K562 (cell line): ENCODE measurements at regions not wholly inside any gene's neighbourhood (a gene's known extent, or its start where the extent isn't known, plus 50 kb on each side); places are given as distances from the start of the nearest gene placed in this dataset.

ENCODE experiments used
- ATAC-seq: fragments of 200-7000 bp; cut with Tn5 transposase; 3 replicates; pipeline ENCODE4 v1.9.1; 2020; ENCODE audit warnings: moderate library complexity
- BruUV-seq: library from RNA; stranded (reverse); fragments of 400-500 nt; replicated peaks from 2 replicates; lab custom pipeline; 2021; lab: Mats Ljungman, UMichigan
- CTCF ChIA-PET: fragments of 300-600 bp; formaldehyde crosslinking; extraction: SDS; loops from one replicate; lab custom pipeline; 2021; ENCODE audit warnings: low intra/inter-chr PET ratio; lab: Yijun Ruan, JAX
- POLR2A ChIA-PET: fragments of 300-600, 350-650 bp; sonication (Branson Sonifier 250); formaldehyde crosslinking; extraction: SDS; loops from one replicate; lab custom pipeline; 2021; ENCODE audit warnings: antibody characterized with exemption, inconsistent platforms; lab: Yijun Ruan, JAX
- DNase-seq, 4 experiments: peaks; one replicate each; pipeline versions ENCODE4 v3.0.0 to v3.0.0-alpha.2; 2011 to 2018; ENCODE audit warnings: low spot score in 3 of 4, mixed read lengths in 3 of 4; ENCODE audit errors: extremely low read depth in 1 of 4
- FAIRE-seq: peaks from 2 replicates; lab custom pipeline; 2011; peaks lifted over from hg19 to GRCh38; lab: Jason Lieb, UNC
- H2AFZ ChIP-seq: 2 replicates; pipeline ENCODE4 v1.6.0; 2011; ENCODE audit warnings: low read depth, low read length, control low read depth, inconsistent platforms
- H3K27ac ChIP-seq: fragments of 200-600 bp; 3 replicates; pipeline ENCODE4 v1.8.0; 2011; ENCODE audit warnings: low read depth, mild to moderate bottlenecking, control low read depth, inconsistent platforms, low read length, moderate library complexity, mixed read lengths; ENCODE audit errors: extremely low read depth
- H3K27me3 ChIP-seq, 2 experiments: fragments of 300-600 bp in 1 of 2; 2 replicates in 1 of 2; 3 replicates in 1 of 2; pipeline versions ENCODE4 v1.6.0 to v1.8.0; 2011; ENCODE audit warnings: inconsistent platforms in 2 of 2, low read length in 2 of 2, mild to moderate bottlenecking in 1 of 2, mixed read lengths in 1 of 2, moderate library complexity in 1 of 2; ENCODE audit not compliant: control insufficient read depth in 2 of 2, insufficient read depth in 2 of 2
- H3K36me3 ChIP-seq: fragments of 300-600 bp; 3 replicates; pipeline ENCODE4 v1.8.0; 2011; ENCODE audit warnings: mild to moderate bottlenecking, low read length, inconsistent platforms; ENCODE audit not compliant: control insufficient read depth, insufficient read depth
- H3K4me1 ChIP-seq, 2 experiments: fragments of 200-600 bp in 1 of 2; replicated peaks in 1 of 2; 2 replicates in 1 of 2; 3 replicates in 1 of 2; pipeline versions ENCODE4 v1.5.1 to v1.8.0; 2011; ENCODE audit warnings: inconsistent platforms in 2 of 2, low read length in 2 of 2, mild to moderate bottlenecking in 1 of 2, mixed read lengths in 1 of 2, moderate library complexity in 1 of 2; ENCODE audit not compliant: control insufficient read depth in 2 of 2, insufficient read depth in 2 of 2
- H3K4me2 ChIP-seq: 2 replicates; pipeline ENCODE4 v1.6.1; 2011; ENCODE audit warnings: low read length, control low read depth, inconsistent platforms, mixed read lengths; ENCODE audit not compliant: insufficient read depth
- H3K4me3 ChIP-seq: fragments of 200-600 bp; sonication (generic), shearing (Covaris generic); 2 replicates; pipeline ENCODE4 v1.5.1; 2016; ENCODE audit warnings: control low read depth, inconsistent platforms
- H3K79me2 ChIP-seq: fragments of 200-600 bp; 3 replicates; pipeline ENCODE4 v1.8.0; 2011; ENCODE audit warnings: low read length, inconsistent platforms; ENCODE audit not compliant: control insufficient read depth, insufficient read depth
- H3K9ac ChIP-seq, 2 experiments: 2 replicates each; pipeline versions ENCODE4 v1.6.0 to v1.6.1; 2011; ENCODE audit warnings: low read depth in 2 of 2, low read length in 2 of 2, control low read depth in 1 of 2, inconsistent platforms in 1 of 2, mild to moderate bottlenecking in 1 of 2, mixed read lengths in 1 of 2; ENCODE audit not compliant: insufficient read depth in 1 of 2
- H3K9me1 ChIP-seq: one replicate; pipeline ENCODE4 v1.6.0; 2011; ENCODE audit warnings: inconsistent platforms, mild to moderate bottlenecking, low read length, moderate library complexity; ENCODE audit not compliant: control insufficient read depth, insufficient read depth
- H3K9me3 ChIP-seq: replicated peaks from 2 replicates; pipeline ENCODE4 v1.5.1; 2011; ENCODE audit warnings: low read depth, low read length, inconsistent platforms; ENCODE audit not compliant: control insufficient read depth, insufficient read depth
- H4K20me1 ChIP-seq: replicated peaks from 2 replicates; pipeline ENCODE4 v1.6.1; 2011; ENCODE audit warnings: low read length, inconsistent platforms, mixed read lengths; ENCODE audit not compliant: control insufficient read depth, insufficient read depth
- CTCF ChIP-seq, 3 experiments: IDR thresholded peaks in 2 of 3; conservative IDR thresholded peaks in 1 of 3; 2 replicates each; pipeline ENCODE4 v1.5.1; 2011 to 2012; ENCODE audit warnings: low read length in 3 of 3, mild to moderate bottlenecking in 3 of 3, control low read depth in 2 of 3, improper control_type of control experiment in 1 of 3, inconsistent platforms in 1 of 3, low read depth in 1 of 3, mixed read lengths in 1 of 3, moderate library complexity in 1 of 3; ENCODE audit not compliant: insufficient read depth in 2 of 3
- PML ChIP-seq: IDR thresholded peaks from 2 replicates; pipeline ENCODE4 v1.6.1; 2012; ENCODE audit warnings: low read length, inconsistent platforms
- POLR2G ChIP-seq: fragments of 200-400 bp; formaldehyde crosslinking; IDR thresholded peaks from 2 replicates; pipeline ENCODE4 v1.6.1; 2017; ENCODE audit warnings: low read depth, mild to moderate bottlenecking, antibody characterized with exemption, low read length, moderate library complexity
- RAD21 ChIP-seq, 2 experiments: fragments of 250-450 bp in 1 of 2; fragments of 450-650 bp in 1 of 2; sonication (Bioruptor Pico) in 1 of 2; formaldehyde crosslinking in 1 of 2; IDR thresholded peaks in 1 of 2; conservative IDR thresholded peaks in 1 of 2; 2 replicates each; pipeline versions ENCODE4 v1.4.0 to v1.8.0; 2020 to 2022; ENCODE audit warnings: mild to moderate bottlenecking in 2 of 2, moderate library complexity in 1 of 2
- RUNX1 ChIP-seq: sonication (generic); IDR thresholded peaks from 2 replicates; pipeline ENCODE4 v1.6.1; 2016; ENCODE audit warnings: antibody characterized with exemption, low read depth
- ZBTB49 ChIP-seq: sonication (generic); formaldehyde crosslinking; IDR thresholded peaks from 2 replicates; pipeline ENCODE4 v1.8.0; 2022; ENCODE audit warnings: missing genetic modification reagents, mild to moderate bottlenecking, borderline replicate concordance
- WGBS: fragments of 100-300 bp; shearing (Covaris generic); methylation state at CpG from one replicate; pipeline ENCODE4 v1.1.6; 2016; ENCODE audit warnings: low coverage, mixed read lengths; ENCODE audit not compliant: insufficient coverage; ENCODE audit errors: missing lambda C conversion rate; 5-methylcytosine and 5-hydroxymethylcytosine counted together
- in situ Hi-C: fragments of 300-500 bp; cut with MboI; formaldehyde crosslinking; loops from 4 replicates; pipeline ENCODE4 v1.15.0; 2018; ENCODE audit warnings: inconsistent platforms, mixed read lengths
- intact Hi-C: fragments of 100-400 bp; cut with micrococcal nuclease; formaldehyde crosslinking; loops from 2 replicates; pipeline ENCODE4 v1.14.2; 2022

GRCh38 chr7:66522518-66522917 lies 106.2 kb upstream of the KCTD7 start:
- no peaks in the 10 kb centered on the region for H3K9me3 ChIP-seq
- intact Hi-C loops, result no loop called here
- H3K9ac ChIP-seq, result peak overlapping the region in 1 of 2 experiments; percentile 2; a peak in 2 of 4 replicates
- in situ Hi-C loops, result no loop called here
- H2AFZ ChIP-seq, result no peak overlapping the region
- H3K4me2 ChIP-seq, result no peak overlapping the region
- no peaks in the 10 kb centered on the region for H3K36me3 ChIP-seq
- H3K4me1 ChIP-seq, result peaks cover 3 to 15% of the 10 kb centered on the region in 2 experiments; a peak in 3 of 5 replicates
- DNase-seq (peak in 1 of 4 experiments; percentile 5), FAIRE-seq (no peak), ATAC-seq (no peak; the same call in 2 of the 3 replicates)
- WGBS, result 12% methylated on average over 3 of the region's 3 CpGs
- POLR2A ChIA-PET, result no interaction called here
- H3K4me3 ChIP-seq, result no peak overlapping the region
- BruUV-seq, result no TSS peak
- H3K27me3 ChIP-seq, result peaks cover 0 to 5% of the 10 kb centered on the region in 2 experiments; a peak in 2 of 5 replicates
- no peaks in the 10 kb centered on the region for H3K79me2 ChIP-seq
- H3K27ac ChIP-seq, result no peak overlapping the region
- CTCF ChIA-PET, result no interaction called here
- peak; percentile 45; the same call in 1 of the 2 replicates for TF ChIP-seq POLR2G
- no peak for TF ChIP-seq ZBTB49
- TF ChIP-seq RAD21 (CRISPR knock-in tag; conservative IDR thresholded peaks at IDR 0.05 in 1 of 2, IDR thresholded peaks at IDR 0.05 in 1 of 2), result peak in 1 of 2 experiments; percentile 24; a peak in 1 of 4 replicates
- TF ChIP-seq CTCF (IDR thresholded peaks at IDR 0.05 in 2 of 3, conservative IDR thresholded peaks at IDR 0.05 in 1 of 3; ENCODE audit: insufficient read depth in 2 of 3, low read depth in 1 of 3, low read length in 3 of 3), result peak; percentile 15 to 26 (median 16); a peak in 1 of 6 replicates
- TF ChIP-seq RUNX1, result no peak
- no peak for TF ChIP-seq PML
- H3K9me1 ChIP-seq, result no peaks in the 10 kb centered on the region
- H4K20me1 ChIP-seq, result no peaks in the 10 kb centered on the region
